Loucy (cell line): ENCODE measurements at regions not wholly inside any gene's neighbourhood (a gene's known extent, or its start where the extent isn't known, plus 50 kb on each side); places are given as distances from the start of the nearest gene placed in this dataset.

Source experiments
- EZH2phosphoT487 ChIP-seq: fragments of 200-600 bp; IDR thresholded peaks from 2 replicates; pipeline ENCODE4 v1.6.1; 2018; ENCODE audit warnings: antibody characterized with exemption, mild to moderate bottlenecking, moderate library complexity, borderline replicate concordance
- TF ChIP-seq, protein P1 (sequence below): fragments of 200-600 bp; sonication (generic); conservative IDR thresholded peaks from 2 replicates; pipeline ENCODE4 v1.5.1; 2014; ENCODE audit warnings: mild to moderate bottlenecking, antibody characterized with exemption, low read length

DNA sequence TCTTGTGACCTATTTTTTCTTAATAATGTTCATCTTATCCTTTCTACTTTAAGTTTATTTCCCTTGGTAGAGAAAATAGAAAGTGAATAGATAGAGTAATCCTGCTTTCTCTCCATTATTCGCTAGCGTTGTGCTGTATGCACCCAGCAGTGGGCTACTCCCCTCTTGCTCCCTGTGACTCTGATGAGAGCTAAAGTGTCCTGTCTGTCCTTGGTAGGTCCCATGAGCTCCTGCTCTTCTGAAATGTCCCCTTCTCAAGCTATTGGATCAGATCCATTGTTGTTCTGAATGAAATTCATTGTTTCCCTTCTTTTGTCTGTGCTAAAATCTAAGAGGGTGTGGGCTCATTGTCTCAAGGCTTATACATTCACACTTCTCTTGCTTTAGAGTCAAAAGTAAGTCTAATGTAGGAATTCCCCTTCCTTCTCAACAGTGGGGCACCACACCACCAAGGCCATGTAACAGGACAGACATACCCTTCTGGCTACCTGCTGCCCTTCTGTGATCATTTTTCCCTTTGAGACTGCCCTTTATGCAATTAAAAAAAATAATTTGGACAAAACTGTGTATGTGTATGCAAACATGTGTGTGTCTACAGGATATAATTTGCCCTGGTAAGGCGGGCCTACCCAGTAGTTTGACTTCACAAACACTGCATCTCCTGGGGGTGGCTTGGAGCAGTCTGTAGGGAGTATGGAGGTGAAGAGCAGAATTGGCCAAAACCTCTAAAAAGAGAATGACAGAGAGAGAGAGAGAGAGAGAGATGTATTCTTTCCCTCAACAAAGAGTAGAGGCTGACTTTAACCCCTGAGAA lies 167.0 kb upstream of the MYLIP start:
- TF ChIP-seq, protein P1, sequence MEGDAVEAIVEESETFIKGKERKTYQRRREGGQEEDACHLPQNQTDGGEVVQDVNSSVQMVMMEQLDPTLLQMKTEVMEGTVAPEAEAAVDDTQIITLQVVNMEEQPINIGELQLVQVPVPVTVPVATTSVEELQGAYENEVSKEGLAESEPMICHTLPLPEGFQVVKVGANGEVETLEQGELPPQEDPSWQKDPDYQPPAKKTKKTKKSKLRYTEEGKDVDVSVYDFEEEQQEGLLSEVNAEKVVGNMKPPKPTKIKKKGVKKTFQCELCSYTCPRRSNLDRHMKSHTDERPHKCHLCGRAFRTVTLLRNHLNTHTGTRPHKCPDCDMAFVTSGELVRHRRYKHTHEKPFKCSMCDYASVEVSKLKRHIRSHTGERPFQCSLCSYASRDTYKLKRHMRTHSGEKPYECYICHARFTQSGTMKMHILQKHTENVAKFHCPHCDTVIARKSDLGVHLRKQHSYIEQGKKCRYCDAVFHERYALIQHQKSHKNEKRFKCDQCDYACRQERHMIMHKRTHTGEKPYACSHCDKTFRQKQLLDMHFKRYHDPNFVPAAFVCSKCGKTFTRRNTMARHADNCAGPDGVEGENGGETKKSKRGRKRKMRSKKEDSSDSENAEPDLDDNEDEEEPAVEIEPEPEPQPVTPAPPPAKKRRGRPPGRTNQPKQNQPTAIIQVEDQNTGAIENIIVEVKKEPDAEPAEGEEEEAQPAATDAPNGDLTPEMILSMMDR, result no peak
- TF ChIP-seq EZH2phosphoT487, result no peak
